ENCODE measurements at regions not wholly inside any gene's neighbourhood (a gene's known extent, or its start where the extent isn't known, plus 50 kb on each side); places are given as distances from the start of the nearest gene placed in this dataset.
"Not testable (repeated sequence)": the region's sequence is repeated elsewhere in the genome, so short reads cannot be mapped to it uniquely, and the experiment has no call there.

- ATAC-seq: no peak
These were observed 152.3 kb downstream of the MAIP1 start for GRCh38 chr2:200107514-200108217.

GRCh38 chr2:200109421-200109820 is 154.0 kb downstream of the MAIP1 start:
- no peak for ATAC-seq

- no peak for ATAC-seq
These were observed 155.0 kb downstream of the MAIP1 start for GRCh38 chr2:200110381-200110780.

GRCh38 chr2:200113016-200113799 is 157.8 kb downstream of the MAIP1 start:
- not testable (repeated sequence) for ATAC-seq

- ATAC-seq: no peak
These were observed 163.9 kb downstream of the MAIP1 start for GRCh38 chr2:200119236-200119635.

- ATAC-seq: no peak
These were observed 166.5 kb downstream of the MAIP1 start for GRCh38 chr2:200121931-200122330.

- no peak for ATAC-seq
These were observed 167.3 kb downstream of the MAIP1 start for GRCh38 chr2:200122683-200123082.

GRCh38 chr2:200124665-200125368 is 169.4 kb downstream of the MAIP1 start:
- not testable (repeated sequence) for ATAC-seq

GRCh38 chr2:200125444-200126284 is 170.3 kb downstream of the MAIP1 start:
- no peak for ATAC-seq

GRCh38 chr2:200126285-200126670 is 170.9 kb downstream of the MAIP1 start:
- not testable (repeated sequence) for ATAC-seq

GRCh38 chr2:200126680-200127079 is 171.3 kb downstream of the MAIP1 start:
- ATAC-seq: not testable (repeated sequence)

- ATAC-seq: no peak
These were observed 172.5 kb downstream of the MAIP1 start for GRCh38 chr2:200127848-200128247.

- no peak for ATAC-seq
These were observed 172.9 kb downstream of the MAIP1 start for GRCh38 chr2:200128296-200128695.

- ATAC-seq: no peak
These were observed 174.5 kb downstream of the MAIP1 start for GRCh38 chr2:200129721-200130462.

- ATAC-seq: no peak
These were observed 175.4 kb downstream of the MAIP1 start for GRCh38 chr2:200130762-200131166.

GRCh38 chr2:200131307-200131706 is 175.2 kb upstream of the SPATS2L start:
- ATAC-seq: no peak

GRCh38 chr2:200135082-200135481 is 171.4 kb upstream of the SPATS2L start:
- ATAC-seq: no peak

- ATAC-seq: no peak
These were observed 169.8 kb upstream of the SPATS2L start for GRCh38 chr2:200136655-200137054.

GRCh38 chr2:200137271-200137670 is 169.2 kb upstream of the SPATS2L start:
- no peak for ATAC-seq

- no peak for ATAC-seq
These were observed 168.8 kb upstream of the SPATS2L start for GRCh38 chr2:200137691-200138090.

- ATAC-seq: no peak
These were observed 167.9 kb upstream of the SPATS2L start for GRCh38 chr2:200138391-200139124.
